ENCODE measurements at regions not wholly inside any gene's neighbourhood (a gene's known extent, or its start where the extent isn't known, plus 50 kb on each side); places are given as distances from the start of the nearest gene placed in this dataset.

DNA sequence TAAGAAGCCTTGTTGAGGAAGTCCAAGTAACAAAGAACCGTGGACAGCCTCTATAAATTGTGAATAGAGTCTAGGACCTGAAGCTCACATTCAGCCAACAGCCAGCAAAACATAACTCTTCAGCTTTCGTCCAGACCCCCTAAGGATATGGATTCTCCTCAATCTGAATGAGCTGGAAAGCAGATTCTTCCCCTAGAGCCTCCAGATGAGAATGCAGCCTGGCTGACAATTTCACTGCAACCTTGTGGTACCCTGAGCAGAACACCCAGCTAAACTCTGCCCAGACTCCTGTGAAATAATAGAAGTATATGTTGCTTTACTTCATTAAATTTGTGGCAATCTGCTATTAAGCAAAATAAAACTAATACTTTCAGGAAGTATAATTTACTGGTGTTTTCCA, 483.5 kb upstream of the SLC8A1 start:
- Mint-ChIP-seq H3K4me3 (no peak overlapping the region), H3K27me3 (no peaks in the 10 kb centered on the region), H3K4me1 (no peaks in the 10 kb centered on the region), H3K9me3 (peaks cover 12% of the 10 kb centered on the region), H3K27ac (no peak overlapping the region), H3K36me3 (ENCODE audit: low read depth) (no peaks in the 10 kb centered on the region)
- ATAC-seq (no peak), DNase-seq (no peak)

DNA sequence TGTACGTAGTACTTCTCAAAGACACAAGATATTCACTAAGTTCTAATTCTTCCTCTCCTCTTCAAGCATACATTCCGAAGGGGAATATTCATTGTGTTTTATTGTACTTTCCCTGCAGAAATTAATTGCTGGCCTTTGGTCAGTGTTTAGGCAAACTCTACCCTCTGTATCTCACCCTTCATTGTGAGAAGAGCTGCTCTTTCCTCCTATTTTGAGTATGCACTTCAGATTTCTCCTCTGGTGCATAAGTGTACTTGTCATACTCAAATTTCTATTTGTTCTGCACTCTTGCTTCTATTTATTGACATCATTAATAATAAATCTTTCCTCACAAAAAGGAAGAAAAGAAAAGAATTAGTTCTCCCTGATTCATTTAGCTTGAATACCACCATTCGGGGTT, 485.4 kb upstream of the SLC8A1 start:
- Mint-ChIP-seq H3K27ac (no peak overlapping the region), H3K4me3 (no peak overlapping the region), H3K36me3 (ENCODE audit: low read depth) (no peaks in the 10 kb centered on the region), H3K9me3 (peaks cover 18% of the 10 kb centered on the region), H3K27me3 (no peaks in the 10 kb centered on the region), H3K4me1 (no peaks in the 10 kb centered on the region)
- no peak for ATAC-seq
- DNase-seq = no peak

DNA sequence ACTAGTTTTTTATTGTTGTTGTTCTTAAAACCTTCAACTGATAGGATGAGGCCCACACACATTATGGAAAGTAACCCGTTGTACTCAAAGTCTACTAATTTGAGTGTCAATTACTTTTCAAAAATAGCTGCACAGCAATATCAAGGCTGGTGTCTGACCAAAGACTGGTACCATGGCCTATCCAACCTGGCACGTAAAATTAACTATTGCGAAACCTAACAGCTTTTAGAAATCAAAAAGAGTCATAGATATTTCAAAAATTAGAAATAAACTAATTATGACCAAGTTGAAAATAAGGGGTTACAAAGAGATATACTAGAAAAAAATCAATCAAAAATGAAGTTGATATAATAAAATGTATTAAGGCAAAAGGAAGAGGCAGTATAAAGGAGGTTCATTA, 501.5 kb upstream of the SLC8A1 start:
- Mint-ChIP-seq H3K4me3 (no peak overlapping the region), H3K36me3 (ENCODE audit: low read depth) (no peaks in the 10 kb centered on the region), H3K9me3 (peaks cover 8% of the 10 kb centered on the region), H3K27ac (no peak overlapping the region), H3K27me3 (no peaks in the 10 kb centered on the region), H3K4me1 (peaks cover 2% of the 10 kb centered on the region)
- DNase-seq (no peak), ATAC-seq (no peak)

DNA sequence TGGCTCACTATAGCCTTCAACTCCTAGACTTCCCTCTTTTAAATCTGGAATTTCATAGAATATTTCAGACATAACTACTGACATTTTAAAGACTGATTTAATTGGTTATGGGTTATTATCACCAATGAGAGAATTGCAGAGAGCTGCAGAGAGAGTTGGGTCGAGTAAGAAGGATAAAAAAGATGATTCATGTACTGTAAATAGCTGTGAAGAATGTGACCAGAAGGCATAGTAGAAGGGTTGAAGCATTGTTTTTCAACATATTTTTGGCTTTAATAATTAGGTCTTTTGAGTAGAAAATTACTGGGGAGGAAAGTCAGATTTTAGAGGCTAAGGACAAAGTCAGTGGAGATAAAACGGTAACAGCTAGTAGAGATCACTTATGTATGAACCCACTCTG, 503.2 kb upstream of the SLC8A1 start:
- no peaks in the 10 kb centered on the region for H3K36me3 Mint-ChIP-seq (ENCODE audit: low read depth)
- peaks cover 2% of the 10 kb centered on the region for H3K4me1 Mint-ChIP-seq

DNA sequence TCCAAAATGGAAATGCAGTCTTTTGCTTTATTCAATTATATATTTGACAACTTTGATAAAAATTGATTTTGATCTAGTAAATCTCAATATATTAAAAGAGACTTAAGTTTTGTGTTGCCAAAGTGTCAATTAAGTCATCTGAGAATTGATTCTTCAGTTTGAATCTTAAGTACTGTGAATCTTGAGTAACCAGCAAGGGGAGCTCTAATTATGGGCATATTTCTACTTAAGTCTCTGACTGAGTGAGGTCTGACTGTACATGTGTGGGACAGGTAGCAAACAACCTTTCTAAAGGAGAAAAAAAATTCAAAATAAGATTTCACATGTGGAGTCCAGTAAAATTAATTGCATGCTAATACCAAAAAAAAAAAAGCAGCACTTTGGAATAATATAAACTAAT, 503.7 kb upstream of the SLC8A1 start:
- H3K27me3 Mint-ChIP-seq = no peaks in the 10 kb centered on the region
- H3K27ac Mint-ChIP-seq = no peak overlapping the region
- DNase-seq (no peak), ATAC-seq (no peak)
- H3K4me1 Mint-ChIP-seq = peaks cover 2% of the 10 kb centered on the region
- no peak overlapping the region for H3K4me3 Mint-ChIP-seq
- no peaks in the 10 kb centered on the region for H3K36me3 Mint-ChIP-seq (ENCODE audit: low read depth)
- peaks cover 5% of the 10 kb centered on the region for H3K9me3 Mint-ChIP-seq

More for the DNA sequence above, 503.2 kb upstream of the SLC8A1 start:
- H3K4me3 Mint-ChIP-seq = no peak overlapping the region
- no peak for DNase-seq
- H3K27ac Mint-ChIP-seq = no peak overlapping the region
- no peaks in the 10 kb centered on the region for H3K27me3 Mint-ChIP-seq
- H3K9me3 Mint-ChIP-seq = peaks cover 5% of the 10 kb centered on the region
- ATAC-seq = no peak

DNA sequence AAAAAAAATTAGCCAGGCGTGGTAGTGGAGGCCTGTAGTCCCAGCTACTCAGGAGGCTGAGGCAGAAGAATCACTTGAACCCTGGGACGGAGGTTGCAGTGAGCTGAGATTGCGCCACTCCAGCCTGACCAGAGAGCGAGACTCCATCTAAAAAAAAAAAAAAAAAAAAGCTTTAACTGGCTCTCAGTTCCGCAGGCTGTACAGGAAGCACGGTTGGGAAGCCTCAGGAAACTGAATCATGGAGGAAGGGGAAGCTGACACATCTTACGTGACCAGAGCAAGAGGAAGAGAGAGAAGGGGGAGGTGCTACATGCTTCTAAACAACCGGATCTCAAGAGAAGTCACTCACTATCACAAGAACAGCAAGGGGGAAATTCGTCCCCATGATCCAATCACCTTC, 505.6 kb upstream of the SLC8A1 start:
- ATAC-seq = no peak
- no peak for DNase-seq
- peaks cover 10% of the 10 kb centered on the region for H3K9me3 Mint-ChIP-seq
- no peak overlapping the region for H3K4me3 Mint-ChIP-seq
- no peaks in the 10 kb centered on the region for H3K27me3 Mint-ChIP-seq
- H3K36me3 Mint-ChIP-seq (ENCODE audit: low read depth) = no peaks in the 10 kb centered on the region
- no peak overlapping the region for H3K27ac Mint-ChIP-seq
- peaks cover 2% of the 10 kb centered on the region for H3K4me1 Mint-ChIP-seq

DNA sequence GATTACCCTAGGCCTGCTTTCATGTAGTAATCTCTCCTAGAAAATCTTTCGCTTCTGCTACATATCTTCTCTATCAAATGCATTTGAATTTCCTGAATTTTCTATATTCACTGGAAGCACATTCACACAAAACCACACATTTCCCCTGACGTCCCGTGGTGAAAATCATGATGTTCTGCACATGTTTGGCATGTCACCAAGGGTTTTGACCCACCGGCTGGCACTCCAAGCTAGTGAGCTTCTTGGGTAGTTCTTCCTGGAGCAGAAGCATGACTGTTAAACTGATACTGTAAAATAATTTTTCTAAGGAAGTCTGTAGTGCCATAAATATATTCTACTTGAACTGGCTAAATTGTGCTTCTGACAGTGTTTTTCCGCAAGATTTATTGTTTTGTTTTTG, 510.1 kb upstream of the SLC8A1 start:
- peaks cover 2% of the 10 kb centered on the region for H3K4me1 Mint-ChIP-seq
- H3K4me3 Mint-ChIP-seq = no peak overlapping the region
- ATAC-seq = no peak
- H3K36me3 Mint-ChIP-seq (ENCODE audit: low read depth) = no peaks in the 10 kb centered on the region
- H3K9me3 Mint-ChIP-seq = peaks cover 29% of the 10 kb centered on the region
- no peak for DNase-seq
- no peaks in the 10 kb centered on the region for H3K27me3 Mint-ChIP-seq
- H3K27ac Mint-ChIP-seq = no peak overlapping the region

DNA sequence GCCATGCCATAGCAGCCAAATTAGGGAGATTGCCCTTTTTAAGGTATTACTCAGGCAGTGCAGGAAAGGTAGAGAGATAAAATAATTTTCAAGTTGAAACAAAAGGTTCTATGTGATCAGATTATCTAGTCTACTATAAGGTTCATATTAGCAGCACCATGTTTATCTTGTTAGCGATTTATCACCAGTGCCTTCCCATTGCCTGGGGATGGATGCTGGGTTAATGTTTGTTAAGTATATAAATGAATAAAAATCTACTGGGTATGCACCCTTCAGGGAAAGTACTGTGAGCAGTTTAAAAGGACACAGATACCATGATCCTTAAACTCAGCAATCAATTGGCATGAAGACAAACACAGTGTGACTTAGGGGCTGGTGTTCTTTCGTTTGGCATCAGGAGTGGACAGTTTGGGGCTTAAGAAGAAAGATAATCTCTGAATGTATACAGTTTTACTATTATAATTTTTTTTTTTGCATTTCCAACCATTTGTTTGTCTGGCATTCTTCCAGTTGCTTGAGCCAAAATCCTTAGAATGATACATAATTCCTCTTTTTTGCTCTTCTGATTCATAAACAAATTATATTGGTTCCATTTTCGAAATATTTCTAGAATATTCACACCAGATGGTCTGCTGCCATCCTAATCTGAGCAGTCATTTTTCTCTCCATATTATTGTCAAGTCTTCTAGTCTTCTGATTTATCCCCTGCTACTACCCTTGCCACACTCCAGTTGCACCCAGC, 512.8 kb upstream of the SLC8A1 start:
- Mint-ChIP-seq H3K27ac (no peak overlapping the region), H3K4me3 (no peak overlapping the region), H3K27me3 (no peaks in the 10 kb centered on the region), H3K4me1 (no peaks in the 10 kb centered on the region), H3K9me3 (peaks cover 29% of the 10 kb centered on the region), H3K36me3 (ENCODE audit: low read depth) (no peaks in the 10 kb centered on the region)
- DNase-seq = no peak
- no peak for ATAC-seq

DNA sequence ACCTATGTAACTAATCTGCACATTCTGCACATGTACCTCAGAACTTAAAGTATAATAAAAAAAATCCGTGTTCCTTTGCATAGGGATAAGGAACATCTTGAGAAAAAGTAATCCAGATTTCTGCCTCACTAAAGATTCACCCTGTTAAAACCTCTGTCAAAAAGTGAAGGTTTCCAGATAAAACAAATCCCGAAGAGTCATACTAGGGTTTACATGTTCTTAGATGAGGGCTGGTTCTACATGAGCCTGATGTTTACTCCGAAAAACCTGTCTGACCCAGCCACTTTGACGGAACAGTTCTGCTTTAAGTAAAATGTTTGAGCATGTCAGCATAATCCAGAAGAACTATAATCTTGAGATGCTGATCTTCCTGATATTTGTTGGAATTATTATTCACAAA, 515.6 kb upstream of the SLC8A1 start:
- Mint-ChIP-seq H3K27me3 (no peaks in the 10 kb centered on the region), H3K4me3 (no peak overlapping the region), H3K27ac (no peak overlapping the region), H3K36me3 (ENCODE audit: low read depth) (no peaks in the 10 kb centered on the region), H3K4me1 (no peaks in the 10 kb centered on the region), H3K9me3 (peaks cover 24% of the 10 kb centered on the region)
- ATAC-seq (no peak), DNase-seq (no peak)

DNA sequence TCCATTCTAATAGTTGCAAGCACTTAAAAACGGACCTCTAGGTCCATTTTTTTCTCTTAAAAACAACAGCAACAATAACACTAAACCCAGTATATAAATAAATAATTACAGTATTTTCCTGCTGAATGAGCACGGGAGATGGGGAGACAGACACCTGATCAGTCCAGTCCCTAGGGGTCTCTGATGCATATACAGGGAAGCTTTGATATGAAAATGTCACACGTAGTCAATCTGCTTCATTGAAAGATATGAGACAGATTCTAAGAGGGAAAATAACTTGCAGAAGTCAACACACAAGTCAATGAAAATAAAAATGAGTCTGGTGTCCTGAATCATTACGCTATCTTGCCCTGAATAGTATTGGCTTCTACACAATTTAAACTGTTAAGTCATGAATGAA, 523.3 kb upstream of the SLC8A1 start:
- H3K36me3 Mint-ChIP-seq (ENCODE audit: low read depth) = no peaks in the 10 kb centered on the region
- no peak for DNase-seq
- ATAC-seq = no peak
- no peaks in the 10 kb centered on the region for H3K4me1 Mint-ChIP-seq
- H3K27ac Mint-ChIP-seq = no peak overlapping the region
- H3K27me3 Mint-ChIP-seq = no peaks in the 10 kb centered on the region
- no peaks in the 10 kb centered on the region for H3K9me3 Mint-ChIP-seq
- H3K4me3 Mint-ChIP-seq = no peak overlapping the region

DNA sequence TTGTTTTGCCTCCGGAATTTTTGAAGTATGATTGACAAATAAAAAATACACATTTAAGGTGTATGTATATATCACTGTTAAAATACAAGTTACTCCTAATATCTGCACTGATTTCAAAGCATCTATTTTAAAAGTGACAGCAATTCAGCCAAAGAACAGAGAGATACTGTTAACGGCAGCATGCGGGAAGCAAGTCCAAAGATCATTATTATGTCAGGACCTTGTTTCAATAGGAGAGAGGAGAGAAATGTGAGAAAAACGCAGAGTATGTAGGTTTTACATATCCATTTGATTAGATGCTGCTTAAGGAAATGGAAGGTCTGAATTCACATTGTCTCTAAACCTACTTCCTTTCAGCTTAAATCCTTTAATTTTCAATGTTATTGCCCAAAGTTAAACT, 545.5 kb upstream of the SLC8A1 start:
- no peak overlapping the region for H3K4me3 Mint-ChIP-seq
- H3K9me3 Mint-ChIP-seq = peaks cover 5% of the 10 kb centered on the region
- H3K27ac Mint-ChIP-seq = no peak overlapping the region
- H3K4me1 Mint-ChIP-seq = no peaks in the 10 kb centered on the region
- DNase-seq = no peak
- H3K36me3 Mint-ChIP-seq (ENCODE audit: low read depth) = no peaks in the 10 kb centered on the region
- no peaks in the 10 kb centered on the region for H3K27me3 Mint-ChIP-seq
- no peak for ATAC-seq

DNA sequence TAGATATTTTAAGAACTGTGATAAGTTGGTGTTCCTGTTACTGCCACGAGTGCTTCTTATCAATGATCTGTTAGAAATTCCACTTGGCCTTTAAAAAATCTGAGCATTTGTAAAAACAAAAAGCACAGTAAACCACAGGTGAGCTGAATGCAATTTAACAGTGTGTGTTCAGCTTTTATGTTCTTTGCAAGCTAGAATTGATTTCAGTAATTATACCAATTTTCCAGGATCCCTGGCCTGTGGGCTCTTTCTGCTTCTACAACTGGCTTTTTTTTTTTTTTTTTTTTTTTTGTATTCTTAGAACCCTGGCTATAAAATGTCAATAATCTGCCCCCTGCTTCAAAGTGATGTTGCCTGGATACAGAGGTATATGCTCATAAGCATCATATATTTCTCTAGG, 548.5 kb upstream of the SLC8A1 start:
- no peak overlapping the region for H3K27ac Mint-ChIP-seq
- ATAC-seq (no peak), DNase-seq (no peak)
- no peak overlapping the region for H3K4me3 Mint-ChIP-seq
- H3K4me1 Mint-ChIP-seq = no peaks in the 10 kb centered on the region
- peaks cover 5% of the 10 kb centered on the region for H3K9me3 Mint-ChIP-seq
- H3K27me3 Mint-ChIP-seq = no peaks in the 10 kb centered on the region
- no peaks in the 10 kb centered on the region for H3K36me3 Mint-ChIP-seq (ENCODE audit: low read depth)

DNA sequence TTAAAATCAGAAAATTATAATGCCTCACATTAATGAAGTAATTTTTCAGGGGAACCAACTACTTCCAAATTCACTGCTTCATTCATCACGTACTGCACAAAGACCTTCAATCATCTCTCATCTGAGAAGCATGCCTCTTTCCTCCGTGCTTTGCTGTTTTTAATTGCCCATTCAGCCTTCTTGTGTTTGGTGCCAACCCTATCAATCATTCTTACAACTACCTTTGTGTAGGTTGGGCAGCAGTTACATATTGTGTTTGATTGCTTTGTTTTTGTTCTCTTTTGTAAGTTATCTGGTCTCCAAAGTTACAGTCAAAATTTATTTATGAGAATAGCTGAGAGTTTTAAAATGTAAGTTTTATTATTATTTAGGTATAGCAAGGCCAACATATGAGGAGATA, 549.0 kb upstream of the SLC8A1 start:
- peaks cover 5% of the 10 kb centered on the region for H3K9me3 Mint-ChIP-seq
- ATAC-seq (no peak), DNase-seq (no peak)
- H3K27me3 Mint-ChIP-seq = no peaks in the 10 kb centered on the region
- H3K4me1 Mint-ChIP-seq = no peaks in the 10 kb centered on the region
- H3K27ac Mint-ChIP-seq = no peak overlapping the region
- H3K4me3 Mint-ChIP-seq = no peak overlapping the region
- no peaks in the 10 kb centered on the region for H3K36me3 Mint-ChIP-seq (ENCODE audit: low read depth)

DNA sequence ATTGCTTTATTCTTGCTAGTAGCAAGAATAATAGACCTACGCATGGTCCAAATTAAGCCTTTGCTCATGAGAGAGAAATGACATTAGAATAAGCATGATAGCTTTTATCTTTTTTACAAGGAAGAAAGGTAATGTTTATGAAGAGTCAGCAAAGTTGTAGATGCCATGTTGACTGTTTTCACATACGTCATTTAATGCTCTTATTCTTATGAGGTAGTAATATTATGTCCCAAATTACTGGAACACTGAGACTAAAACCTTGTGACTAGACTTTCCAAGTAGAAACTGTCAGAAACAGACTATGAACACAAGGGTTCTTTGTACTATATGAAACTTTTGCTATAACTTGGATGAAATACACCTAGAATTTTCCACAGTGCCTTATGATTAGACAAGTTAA, 552.8 kb upstream of the SLC8A1 start:
- DNase-seq (no peak), ATAC-seq (no peak)
- Mint-ChIP-seq H3K36me3 (ENCODE audit: low read depth) (no peaks in the 10 kb centered on the region), H3K4me3 (no peak overlapping the region), H3K9me3 (peaks cover 5% of the 10 kb centered on the region), H3K27me3 (no peaks in the 10 kb centered on the region), H3K27ac (no peak overlapping the region), H3K4me1 (no peaks in the 10 kb centered on the region)

DNA sequence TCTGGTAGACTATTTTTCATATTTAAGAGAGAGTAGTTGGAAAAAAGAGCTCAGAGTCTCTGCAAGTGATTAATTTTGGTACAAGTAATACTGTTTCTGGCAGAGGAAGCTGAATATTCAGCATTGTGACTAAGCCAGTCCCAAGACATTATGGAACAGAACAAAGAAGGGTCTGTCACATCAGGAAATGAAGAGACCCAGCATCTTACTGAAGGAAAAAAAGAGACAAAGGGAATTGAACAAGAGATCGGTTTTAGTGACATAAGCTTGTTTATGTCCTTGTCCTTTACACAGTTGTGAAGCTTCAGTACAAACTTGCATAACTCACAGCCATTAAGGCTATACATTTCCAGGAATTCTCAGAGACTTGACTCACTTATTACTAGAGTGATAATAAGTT, 568.5 kb upstream of the SLC8A1 start:
- H3K36me3 Mint-ChIP-seq (ENCODE audit: low read depth) = no peaks in the 10 kb centered on the region
- DNase-seq (no peak), ATAC-seq (no peak)
- no peaks in the 10 kb centered on the region for H3K9me3 Mint-ChIP-seq
- no peaks in the 10 kb centered on the region for H3K4me1 Mint-ChIP-seq
- no peaks in the 10 kb centered on the region for H3K27me3 Mint-ChIP-seq
- H3K4me3 Mint-ChIP-seq = no peak overlapping the region
- H3K27ac Mint-ChIP-seq = no peak overlapping the region

DNA sequence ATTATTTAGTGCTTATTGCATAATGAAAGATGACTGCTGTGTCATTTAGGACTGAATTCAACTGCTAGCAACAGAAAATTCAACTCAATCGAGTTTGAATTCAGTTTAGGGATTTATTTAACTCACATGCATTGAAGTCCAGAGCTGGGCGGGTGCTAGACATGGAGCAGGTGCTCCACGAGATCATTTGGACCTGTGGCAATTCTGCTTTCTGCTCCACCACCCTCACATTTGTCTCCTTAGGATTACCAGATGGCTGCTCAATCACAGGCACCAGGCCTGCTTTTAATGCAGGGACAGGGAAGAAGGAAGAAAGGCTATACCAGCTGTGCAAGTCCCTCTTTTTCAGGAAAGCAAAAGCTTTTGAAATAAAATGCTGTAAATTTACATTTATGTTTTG, 572.9 kb upstream of the SLC8A1 start:
- Mint-ChIP-seq H3K4me3 (no peak overlapping the region), H3K9me3 (no peaks in the 10 kb centered on the region), H3K27ac (no peak overlapping the region), H3K36me3 (ENCODE audit: low read depth) (no peaks in the 10 kb centered on the region), H3K4me1 (no peaks in the 10 kb centered on the region), H3K27me3 (no peaks in the 10 kb centered on the region)
- DNase-seq (no peak), ATAC-seq (no peak)
